ENCODE measurements at regions not wholly inside any gene's neighbourhood (a gene's known extent, or its start where the extent isn't known, plus 50 kb on each side); places are given as distances from the start of the nearest gene placed in this dataset.

- TF ChIP-seq CTCF (IDR thresholded peaks at IDR 0.05) (no peak), POLR2A (IDR thresholded peaks at IDR 0.05) (no peak)
These were observed 1197.7 kb upstream of the CELF2 start for GRCh38 chr10:9819756-9820494.

All from thyroid gland (tissue), 4 donors.